Dermis blood vessel endothelial cell (primary cell): ENCODE measurements at regions not wholly inside any gene's neighbourhood (a gene's known extent, or its start where the extent isn't known, plus 50 kb on each side); places are given as distances from the start of the nearest gene placed in this dataset.
"Not testable (repeated sequence)": the region's sequence is repeated elsewhere in the genome, so short reads cannot be mapped to it uniquely, and the experiment has no call there.

Experiments
- DNase-seq: peaks from one replicate; pipeline ENCODE4 v3.0.0; 2010

- no peak for DNase-seq
These were observed 178.5 kb upstream of the DEPDC1 start for GRCh38 chr1:68675336-68675735.

- DNase-seq: no peak
These were observed 180.9 kb upstream of the DEPDC1 start for GRCh38 chr1:68677684-68678351.

DNA sequence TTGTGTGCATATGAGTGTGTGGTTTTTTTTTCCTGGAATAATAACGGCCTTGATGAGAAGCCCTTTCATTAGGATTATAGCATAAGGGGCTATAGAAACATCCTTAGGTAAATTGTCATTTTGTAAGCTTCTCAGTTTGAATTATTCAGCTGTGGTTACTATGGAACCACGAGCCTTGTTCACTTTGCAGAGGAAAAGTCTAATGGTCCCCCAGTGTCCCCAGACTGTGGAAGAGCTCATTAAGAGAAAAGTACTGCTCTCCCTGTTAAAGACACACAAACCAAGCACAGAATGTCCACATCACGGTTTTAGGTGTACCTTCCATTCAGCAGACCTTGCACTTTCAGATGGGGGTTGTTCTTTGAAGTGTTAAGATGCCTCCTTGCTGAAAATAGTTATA, 199.3 kb upstream of the DEPDC1 start:
- no peak for DNase-seq

- DNase-seq: no peak
These were observed 207.1 kb upstream of the DEPDC1 start for GRCh38 chr1:68703921-68704354.

GRCh38 chr1:68704800-68705443, 208.0 kb upstream of the DEPDC1 start:
- DNase-seq: no peak

DNA sequence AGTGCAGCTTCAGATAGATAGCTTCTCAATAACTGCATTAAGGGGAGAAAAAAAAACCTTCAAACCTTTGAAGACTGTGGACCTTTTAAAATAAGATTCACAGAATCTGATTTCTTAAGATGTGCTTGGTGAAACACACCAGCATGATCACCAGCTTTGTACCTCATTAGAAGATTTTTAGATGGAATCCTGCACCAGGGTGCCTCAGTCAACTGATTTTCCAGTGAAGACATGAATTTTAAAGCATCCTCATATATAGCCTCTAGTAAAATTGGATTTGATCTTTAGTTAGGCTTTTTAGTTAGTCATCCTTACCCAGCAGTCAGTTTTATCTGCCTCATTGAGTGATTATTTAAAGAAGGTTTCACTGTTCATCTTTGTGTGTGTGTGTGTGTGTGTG, 208.6 kb upstream of the DEPDC1 start:
- DNase-seq: no peak

DNA sequence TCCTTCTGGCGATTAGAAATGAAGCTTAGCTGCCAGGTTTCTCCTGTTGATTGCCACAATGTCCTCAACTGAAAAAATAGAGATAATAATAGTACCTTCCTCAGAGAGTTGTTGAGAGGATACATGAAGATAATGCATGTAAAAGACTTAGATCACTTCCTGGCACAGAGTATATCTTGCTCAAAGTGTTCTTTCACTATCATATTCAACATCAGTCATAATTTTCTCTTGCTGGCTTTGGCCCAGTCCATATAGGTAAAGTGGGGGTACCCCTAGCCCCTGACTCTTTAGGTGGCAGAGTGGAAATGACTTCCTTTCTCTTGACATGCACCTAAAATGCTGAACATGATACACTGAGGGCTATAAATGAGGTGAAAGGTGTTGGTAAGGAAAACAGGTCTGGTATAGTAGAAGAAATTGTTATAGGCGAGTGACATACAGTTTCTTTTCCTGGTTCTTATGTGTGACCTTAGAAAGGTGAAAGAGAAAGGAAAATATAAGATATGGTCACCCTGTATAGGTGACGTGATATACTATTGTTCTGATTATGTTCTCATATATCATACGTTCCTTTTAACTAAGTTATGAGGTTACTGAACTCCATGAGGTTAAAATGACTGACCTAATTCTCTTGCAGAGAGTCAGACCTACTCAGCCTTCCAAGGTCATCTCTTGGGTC, 209.9 kb upstream of the DEPDC1 start:
- DNase-seq: no peak

DNA sequence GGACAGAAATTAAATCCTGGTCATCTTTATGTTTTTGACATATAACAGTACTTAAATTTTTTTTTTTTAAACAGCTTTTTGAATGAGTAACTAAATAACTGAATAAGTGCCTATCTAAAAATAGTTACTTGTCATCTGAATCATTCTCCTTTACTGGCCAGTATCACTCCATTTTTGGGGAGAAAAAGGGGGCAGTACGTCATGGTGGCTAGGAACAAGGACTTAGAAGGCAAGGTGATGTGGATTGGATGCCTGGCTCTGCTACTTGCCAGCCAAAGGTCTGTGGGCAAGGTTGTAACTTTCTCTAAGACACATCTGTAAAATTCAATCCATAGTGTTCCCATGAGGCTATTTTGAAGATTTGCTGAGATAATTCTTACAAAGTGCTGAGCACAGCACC, 220.4 kb upstream of the DEPDC1 start:
- no peak for DNase-seq

DNA sequence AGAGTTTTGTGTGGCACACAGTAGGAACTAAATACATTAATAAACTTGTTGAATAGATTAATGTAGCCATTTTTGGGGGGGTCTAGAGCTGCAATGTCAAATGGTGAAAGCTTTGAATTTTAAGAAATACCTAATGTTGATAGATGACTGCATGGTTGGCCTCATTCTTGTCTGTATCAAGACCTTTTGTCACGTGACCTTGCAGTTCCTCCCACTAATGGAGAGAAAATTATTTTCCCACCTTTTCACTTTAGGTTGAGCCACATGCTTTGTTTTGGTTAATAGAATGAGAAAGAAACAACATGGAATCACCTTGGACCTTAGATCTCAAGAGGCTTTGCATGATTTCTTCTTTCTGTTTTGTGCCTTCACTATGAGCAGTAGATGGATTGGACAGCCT, 223.6 kb upstream of the DEPDC1 start:
- DNase-seq: no peak

- DNase-seq: no peak
These were observed 226.9 kb upstream of the DEPDC1 start for GRCh38 chr1:68723791-68724190.

DNA sequence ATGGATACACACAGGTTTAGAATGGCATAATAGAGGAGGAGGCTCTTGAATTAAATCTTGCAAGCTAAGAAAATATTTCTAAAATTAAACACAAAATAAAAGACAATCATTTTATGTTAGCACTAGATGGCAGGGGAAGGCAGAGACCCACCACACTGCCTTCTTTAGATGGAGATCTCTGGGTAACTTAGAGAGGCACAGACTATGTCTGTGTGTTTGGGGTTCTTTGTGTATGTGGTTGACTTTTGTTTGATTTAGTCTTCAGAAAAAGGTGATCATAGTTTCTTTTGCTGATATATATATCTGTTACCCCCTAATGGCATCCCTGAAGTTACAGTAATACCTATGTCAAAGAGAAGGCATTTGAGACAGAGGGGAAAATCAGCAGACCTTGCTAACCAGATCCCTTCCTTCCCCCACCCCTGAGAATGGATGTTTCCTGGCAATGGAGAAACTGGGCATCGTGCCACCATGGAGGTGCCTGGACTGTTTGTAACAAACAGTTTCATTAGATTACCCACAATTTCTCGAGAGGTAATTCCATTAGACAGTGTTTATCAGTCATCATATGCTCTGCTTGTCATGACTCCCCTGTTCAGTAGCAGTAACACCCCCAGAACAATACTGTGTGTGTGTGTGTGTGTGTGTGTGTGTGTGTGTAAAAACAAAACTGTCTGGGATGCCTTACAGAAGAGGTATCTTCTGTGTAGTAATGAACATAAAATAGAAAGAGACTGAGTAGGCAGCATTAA, 228.3 kb upstream of the DEPDC1 start:
- no peak for DNase-seq

DNA sequence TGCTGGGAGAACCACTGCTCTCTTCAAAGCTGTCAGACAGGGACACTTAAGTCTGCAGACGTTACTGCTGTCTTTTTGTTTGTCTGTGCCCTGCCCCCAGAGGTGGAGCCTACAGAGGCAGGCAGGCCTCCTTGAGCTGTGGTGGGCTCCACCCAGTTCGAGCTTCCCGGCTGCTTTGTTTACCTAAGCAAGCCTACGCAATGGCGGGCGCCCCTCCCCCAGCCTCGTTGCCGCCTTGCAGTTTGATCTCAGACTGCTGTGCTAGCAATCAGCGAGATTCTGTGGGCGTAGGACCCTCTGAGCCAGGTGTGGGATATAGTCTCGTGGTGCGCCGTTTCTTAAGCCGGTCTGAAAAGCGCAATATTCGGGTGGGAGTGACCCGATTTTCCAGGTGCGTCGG, 242.6 kb upstream of the DEPDC1 start:
- not testable (repeated sequence) for DNase-seq

DNA sequence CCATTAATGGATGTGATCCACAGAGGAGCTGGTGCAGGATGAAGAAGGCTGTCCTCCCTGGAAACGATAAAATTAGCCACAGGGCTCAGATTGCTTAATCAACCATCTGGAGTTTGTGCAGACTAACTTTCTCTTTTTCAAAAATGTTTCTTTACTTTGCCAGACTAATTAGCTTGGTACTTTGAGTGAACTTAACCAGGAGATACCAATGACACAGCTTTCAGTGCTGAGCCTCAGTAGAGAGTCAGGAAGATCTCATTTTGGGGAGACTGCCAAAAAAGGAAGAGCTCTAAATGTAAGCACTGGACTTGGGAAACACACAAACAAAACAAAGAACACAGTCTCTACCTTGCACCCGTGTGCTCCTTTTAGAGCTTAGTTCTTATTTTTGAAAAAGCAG, 248.1 kb upstream of the DEPDC1 start:
- DNase-seq: no peak

DNA sequence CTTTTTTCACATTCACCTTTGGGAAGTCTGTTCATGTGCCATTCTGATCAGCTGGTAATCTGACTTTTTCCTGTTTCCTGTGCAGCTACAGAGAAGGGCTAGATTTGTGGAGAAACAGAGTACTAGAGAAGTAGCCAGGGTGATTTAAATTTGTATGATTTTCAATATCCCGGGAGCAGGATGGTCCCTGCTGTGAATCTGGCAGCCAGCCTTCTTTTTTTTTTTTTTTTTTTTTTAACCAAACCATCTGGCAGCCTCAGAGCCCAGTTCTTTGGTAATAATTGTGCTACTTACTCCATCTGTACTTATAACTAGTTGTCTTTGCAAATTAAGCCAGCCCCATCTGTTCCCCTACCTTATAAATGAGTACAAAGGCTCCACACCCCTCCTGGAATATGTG, 248.6 kb upstream of the DEPDC1 start:
- no peak for DNase-seq

- no peak for DNase-seq
These were observed 249.5 kb upstream of the DEPDC1 start for GRCh38 chr1:68746378-68746777.

GRCh38 chr1:68751723-68752122, 254.8 kb upstream of the DEPDC1 start:
- no peak for DNase-seq

GRCh38 chr1:68758666-68759209, 261.9 kb upstream of the DEPDC1 start:
- DNase-seq: no peak

DNA sequence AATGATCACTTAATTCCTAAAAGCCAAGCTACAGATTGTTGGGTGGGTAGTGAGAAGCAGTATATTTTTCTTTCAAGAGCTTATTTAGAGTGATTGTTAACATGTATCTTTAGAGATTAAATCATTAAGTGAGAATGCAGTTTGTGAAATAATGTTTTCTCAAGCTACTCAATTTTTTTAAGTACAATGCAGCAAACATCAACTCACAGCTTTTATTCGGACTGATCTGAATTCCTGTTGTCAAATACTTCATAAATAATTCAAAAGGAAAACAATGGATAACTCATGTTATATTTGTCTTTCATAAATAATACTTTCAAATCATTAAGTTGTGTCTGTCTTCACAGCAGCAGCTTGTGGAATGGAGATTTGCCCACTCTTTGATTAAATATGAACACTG, 271.1 kb upstream of the DEPDC1 start:
- no peak for DNase-seq

GRCh38 chr1:68770817-68771216, 273.9 kb upstream of the DEPDC1 start:
- DNase-seq: no peak

- DNase-seq: no peak
These were observed 281.0 kb upstream of the DEPDC1 start for GRCh38 chr1:68777851-68778250.

DNA sequence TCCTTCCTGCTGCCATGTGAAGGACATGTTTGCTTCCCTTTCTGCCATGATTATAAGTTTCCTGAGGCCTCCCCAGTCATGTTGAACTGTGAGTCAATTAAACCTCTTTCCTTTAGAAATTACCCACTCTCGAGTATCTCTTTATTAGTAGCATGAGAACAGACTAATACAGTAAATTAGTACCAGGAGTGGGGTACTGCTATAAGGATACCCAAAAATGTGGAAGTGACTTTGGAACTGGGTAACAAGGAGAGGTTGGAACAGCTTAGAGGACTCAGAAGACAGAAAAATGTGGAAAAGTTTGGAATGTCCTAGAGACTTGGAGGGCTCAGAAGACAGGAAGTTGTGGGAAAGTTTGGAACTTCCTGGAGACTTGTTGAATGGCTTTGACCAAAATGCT, 283.0 kb upstream of the DEPDC1 start:
- DNase-seq: not testable (repeated sequence)

- DNase-seq: no peak
These were observed 284.0 kb upstream of the DEPDC1 start for GRCh38 chr1:68780919-68781318.

DNA sequence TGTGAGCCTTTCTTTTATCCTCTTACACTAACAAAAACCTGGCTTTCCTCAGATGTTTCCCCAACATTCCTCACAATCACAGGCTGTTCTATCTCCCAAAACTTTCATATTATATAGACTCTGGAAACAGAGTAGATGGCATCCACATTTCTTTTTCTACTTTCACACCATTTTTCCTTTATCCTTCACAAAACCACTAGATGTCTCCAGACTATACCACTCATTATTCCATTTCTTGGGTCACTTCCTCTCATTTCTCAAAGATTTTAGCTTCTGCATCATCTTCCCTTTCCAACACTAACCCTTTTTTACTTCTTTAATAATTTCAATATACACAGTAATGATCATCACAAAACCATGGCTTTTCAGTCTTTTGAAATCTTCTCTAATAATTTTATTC, 286.0 kb upstream of the DEPDC1 start:
- DNase-seq: no peak
